DOHH2 (cell line): ENCODE measurements at regions not wholly inside any gene's neighbourhood (a gene's known extent, or its start where the extent isn't known, plus 50 kb on each side); places are given as distances from the start of the nearest gene placed in this dataset.
A peak's percentile ranks its signal among the peaks of the same experiment; 100 is the strongest.

ENCODE experiments used
- H3F3A ChIP-seq: fragments of 200-600 bp; sonication (generic), shearing (Covaris generic); 2 replicates; pipeline ENCODE4 v1.6.0; 2016; ENCODE audit warnings: antibody characterized with exemption, mild to moderate bottlenecking; ENCODE audit not compliant: control insufficient read depth, insufficient read depth
- H3K27ac ChIP-seq: fragments of 200-600 bp; sonication (generic); 2 replicates; pipeline ENCODE4 v1.5.1; 2014; ENCODE audit warnings: low read depth, mild to moderate bottlenecking, low read length, moderate library complexity
- H3K27me3 ChIP-seq: fragments of 200-600 bp; sonication (generic); 2 replicates; pipeline ENCODE4 v1.6.1; 2014; ENCODE audit warnings: mild to moderate bottlenecking, low read length, mixed read lengths; ENCODE audit not compliant: control insufficient read depth
- H3K36me3 ChIP-seq: fragments of 200-600 bp; sonication (generic); 2 replicates; pipeline ENCODE4 v1.6.1; 2014; ENCODE audit warnings: mild to moderate bottlenecking, low read length, moderate library complexity, mixed read lengths; ENCODE audit not compliant: control insufficient read depth
- H3K4me1 ChIP-seq: fragments of 200-600 bp; sonication (generic); 2 replicates; pipeline ENCODE4 v1.6.1; 2014; ENCODE audit warnings: mild to moderate bottlenecking, low read length, mixed read lengths; ENCODE audit not compliant: control insufficient read depth
- H3K4me2 ChIP-seq: fragments of 200-600 bp; sonication (generic); 2 replicates; pipeline ENCODE4 v1.6.0; 2014; ENCODE audit warnings: mild to moderate bottlenecking, low read length, moderate library complexity
- H3K4me3 ChIP-seq: fragments of 200-600 bp; sonication (generic); 2 replicates; pipeline ENCODE4 v1.5.1; 2014; ENCODE audit warnings: mild to moderate bottlenecking, low read length, mixed read lengths
- H3K79me2 ChIP-seq: fragments of 200-600 bp; sonication (generic); 2 replicates; pipeline ENCODE4 v1.6.1; 2014; ENCODE audit warnings: mild to moderate bottlenecking, low read length, mixed read lengths; ENCODE audit not compliant: control insufficient read depth
- H3K9me2 ChIP-seq: fragments of 200-600 bp; sonication (generic); replicated peaks from 2 replicates; pipeline ENCODE4 v1.6.1; 2014; ENCODE audit warnings: mild to moderate bottlenecking, low read length, mixed read lengths; ENCODE audit not compliant: control insufficient read depth
- H3K9me3 ChIP-seq: fragments of 200-600 bp; sonication (generic); 2 replicates; pipeline ENCODE4 v1.6.1; 2014; ENCODE audit warnings: antibody characterized with exemption, low read length, mixed read lengths; ENCODE audit not compliant: control insufficient read depth, insufficient read depth
- H4K20me1 ChIP-seq: fragments of 200-600 bp; sonication (generic); 2 replicates; pipeline ENCODE4 v1.6.0; 2014; ENCODE audit warnings: low read depth, mild to moderate bottlenecking, antibody characterized with exemption, low read length, moderate library complexity; ENCODE audit not compliant: control insufficient read depth, insufficient read depth
- EZH2phosphoT487 ChIP-seq: fragments of 200-600 bp; sonication (generic); IDR thresholded peaks from 2 replicates; pipeline ENCODE4 v1.6.1; 2017; ENCODE audit warnings: borderline replicate concordance, mild to moderate bottlenecking, antibody characterized with exemption, low read length, moderate library complexity, mixed read lengths
- TF ChIP-seq, protein P1 (sequence below): fragments of 200-600 bp; sonication (generic); IDR thresholded peaks from one replicate; pipeline ENCODE4 v1.5.1; 2014; ENCODE audit warnings: antibody characterized with exemption, mild to moderate bottlenecking, low read depth, low read length; ENCODE audit not compliant: poor library complexity, severe bottlenecking

DNA sequence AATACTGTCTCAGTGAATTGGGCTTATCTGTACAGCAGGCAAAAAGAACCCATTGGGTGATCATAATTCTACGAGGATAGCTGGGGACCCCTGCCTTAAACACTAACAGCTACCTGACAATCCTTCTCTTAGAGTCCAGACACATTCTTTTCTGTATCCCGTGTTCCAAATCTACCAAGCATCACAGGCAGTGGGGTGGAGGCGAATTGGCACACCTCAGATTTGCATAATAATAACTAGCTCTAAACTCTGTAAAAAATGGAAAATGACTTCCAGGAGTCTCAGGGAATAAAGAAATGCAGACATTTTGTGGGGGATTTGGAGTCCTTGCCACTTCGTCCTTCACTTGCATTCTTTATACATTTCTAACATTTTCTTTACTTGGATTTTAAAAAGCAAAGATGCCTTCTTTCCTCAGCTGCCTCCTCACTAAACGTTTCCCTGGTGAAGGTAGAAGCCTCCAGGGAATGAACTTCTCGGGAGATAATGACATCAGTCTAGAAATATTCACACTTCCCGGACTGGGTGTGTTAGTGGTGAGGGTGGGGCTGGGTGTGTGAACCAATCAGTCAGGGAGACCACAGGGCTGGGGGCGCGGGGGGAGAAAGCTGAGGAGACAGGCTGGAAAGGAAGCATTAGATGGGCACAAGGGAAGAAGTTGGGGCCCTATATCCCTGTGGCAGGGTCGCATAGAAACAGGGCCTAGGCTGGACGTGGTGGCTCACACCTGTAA lies 59.1 kb upstream of the BOD1L2 start:
- TF ChIP-seq, protein P1, sequence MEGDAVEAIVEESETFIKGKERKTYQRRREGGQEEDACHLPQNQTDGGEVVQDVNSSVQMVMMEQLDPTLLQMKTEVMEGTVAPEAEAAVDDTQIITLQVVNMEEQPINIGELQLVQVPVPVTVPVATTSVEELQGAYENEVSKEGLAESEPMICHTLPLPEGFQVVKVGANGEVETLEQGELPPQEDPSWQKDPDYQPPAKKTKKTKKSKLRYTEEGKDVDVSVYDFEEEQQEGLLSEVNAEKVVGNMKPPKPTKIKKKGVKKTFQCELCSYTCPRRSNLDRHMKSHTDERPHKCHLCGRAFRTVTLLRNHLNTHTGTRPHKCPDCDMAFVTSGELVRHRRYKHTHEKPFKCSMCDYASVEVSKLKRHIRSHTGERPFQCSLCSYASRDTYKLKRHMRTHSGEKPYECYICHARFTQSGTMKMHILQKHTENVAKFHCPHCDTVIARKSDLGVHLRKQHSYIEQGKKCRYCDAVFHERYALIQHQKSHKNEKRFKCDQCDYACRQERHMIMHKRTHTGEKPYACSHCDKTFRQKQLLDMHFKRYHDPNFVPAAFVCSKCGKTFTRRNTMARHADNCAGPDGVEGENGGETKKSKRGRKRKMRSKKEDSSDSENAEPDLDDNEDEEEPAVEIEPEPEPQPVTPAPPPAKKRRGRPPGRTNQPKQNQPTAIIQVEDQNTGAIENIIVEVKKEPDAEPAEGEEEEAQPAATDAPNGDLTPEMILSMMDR = no peak
- TF ChIP-seq EZH2phosphoT487 = no peak
- Histone ChIP-seq H3K27ac (no peak overlapping the region), H4K20me1 (no peaks in the 10 kb centered on the region), H3K36me3 (no peaks in the 10 kb centered on the region), H3K9me2 (no peaks in the 10 kb centered on the region), H3K79me2 (no peaks in the 10 kb centered on the region), H3K9me3 (peaks cover 7% of the 10 kb centered on the region), H3F3A (0 out of 2 replicates have a peak, but pooled peaks cover 2% of the 10 kb centered on the region), H3K4me2 (no peak overlapping the region), H3K4me3 (no peak overlapping the region), H3K4me1 (peaks cover 45% of the 10 kb centered on the region), H3K27me3 (peaks cover 88% of the 10 kb centered on the region)

DNA sequence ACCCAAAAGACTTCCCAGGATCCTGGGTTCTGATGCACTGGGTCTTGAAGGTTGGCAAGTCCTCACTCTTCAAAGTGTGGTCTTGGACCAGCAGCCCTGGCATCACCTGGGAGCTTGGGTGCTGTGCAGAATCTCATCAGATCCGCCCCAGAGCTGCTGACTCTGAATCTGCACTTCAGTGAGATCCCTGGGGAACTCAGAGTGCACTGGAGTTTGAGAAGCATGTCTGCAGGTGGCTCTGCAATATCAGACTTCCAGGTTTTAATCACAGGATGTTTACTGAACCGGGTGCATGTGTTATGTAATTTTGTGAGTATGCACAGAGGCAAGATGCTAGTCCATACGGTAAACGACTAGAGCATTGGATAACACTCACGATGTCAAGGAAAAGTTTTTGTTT lies 58.0 kb upstream of the BOD1L2 start:
- Histone ChIP-seq H3K9me2 (no peaks in the 10 kb centered on the region), H3K4me2 (peak overlapping the region; percentile 43), H3K27me3 (peaks cover 87% of the 10 kb centered on the region), H4K20me1 (no peaks in the 10 kb centered on the region), H3F3A (0 out of 2 replicates have a peak, but pooled peaks cover 2% of the 10 kb centered on the region), H3K36me3 (no peaks in the 10 kb centered on the region), H3K4me1 (peaks cover 43% of the 10 kb centered on the region), H3K4me3 (no peak overlapping the region), H3K79me2 (no peaks in the 10 kb centered on the region), H3K9me3 (no peaks in the 10 kb centered on the region), H3K27ac (no peak overlapping the region)
- TF ChIP-seq EZH2phosphoT487 = 0 out of 2 replicates have a peak, but pooled peaks have one; percentile 25
- TF ChIP-seq, protein P1 = no peak

DNA sequence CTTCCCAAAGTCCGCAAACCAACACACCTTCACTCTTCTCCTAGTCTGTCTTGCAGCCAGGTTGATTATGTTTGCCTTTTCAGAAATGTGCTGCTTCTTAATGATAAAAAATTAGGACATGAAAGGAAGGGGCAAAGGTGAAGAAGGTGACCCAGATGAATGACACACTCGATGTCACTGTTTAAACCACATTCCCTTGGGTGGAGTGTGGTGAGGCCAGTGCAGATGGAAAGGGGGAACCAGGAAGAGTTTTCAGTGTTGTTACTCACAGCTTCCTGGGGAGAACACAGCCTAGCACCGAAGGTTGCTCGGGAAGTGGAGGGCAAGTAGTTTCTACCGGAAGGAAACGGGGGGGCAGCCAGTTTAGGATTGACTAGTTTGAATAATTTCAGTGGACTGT lies 57.2 kb upstream of the BOD1L2 start:
- no peak overlapping the region for H3K4me2 ChIP-seq
- H3K79me2 ChIP-seq = no peaks in the 10 kb centered on the region
- H3F3A ChIP-seq = 0 out of 2 replicates have a peak, but pooled peaks cover 2% of the 10 kb centered on the region
- H3K27ac ChIP-seq = no peak overlapping the region
- H3K9me2 ChIP-seq = no peaks in the 10 kb centered on the region
- H4K20me1 ChIP-seq = no peaks in the 10 kb centered on the region
- no peaks in the 10 kb centered on the region for H3K36me3 ChIP-seq
- TF ChIP-seq EZH2phosphoT487 = no peak
- TF ChIP-seq, protein P1 = no peak
- H3K9me3 ChIP-seq = no peaks in the 10 kb centered on the region
- peaks cover 87% of the 10 kb centered on the region for H3K27me3 ChIP-seq
- peaks cover 35% of the 10 kb centered on the region for H3K4me1 ChIP-seq
- H3K4me3 ChIP-seq = no peak overlapping the region
